Prostate gland (tissue), 2 donors: ENCODE measurements at regions not wholly inside any gene's neighbourhood (a gene's known extent, or its start where the extent isn't known, plus 50 kb on each side); places are given as distances from the start of the nearest gene placed in this dataset.

Experiments used
- CTCF ChIP-seq, 4 experiments: fragments of 200-600 bp in 2 of 4; fragments of 450-650 bp in 2 of 4; sonication (generic) in 2 of 4; IDR thresholded peaks; 1 replicate in 3 of 4; 2 replicates in 1 of 4; pipeline ENCODE4 v1.5.1; 2016 to 2019; ENCODE audit warnings: antibody characterized with exemption in 4 of 4, mild to moderate bottlenecking in 2 of 4, moderate library complexity in 2 of 4
- POLR2A ChIP-seq: fragments of 450-650 bp; IDR thresholded peaks from one replicate; pipeline ENCODE4 v1.6.1; 2016; ENCODE audit warnings: antibody characterized with exemption, mild to moderate bottlenecking
- POLR2AphosphoS5 ChIP-seq: sonication (generic); formaldehyde crosslinking; IDR thresholded peaks from one replicate; pipeline ENCODE4 v1.6.1; 2017; ENCODE audit warnings: antibody characterized with exemption

DNA sequence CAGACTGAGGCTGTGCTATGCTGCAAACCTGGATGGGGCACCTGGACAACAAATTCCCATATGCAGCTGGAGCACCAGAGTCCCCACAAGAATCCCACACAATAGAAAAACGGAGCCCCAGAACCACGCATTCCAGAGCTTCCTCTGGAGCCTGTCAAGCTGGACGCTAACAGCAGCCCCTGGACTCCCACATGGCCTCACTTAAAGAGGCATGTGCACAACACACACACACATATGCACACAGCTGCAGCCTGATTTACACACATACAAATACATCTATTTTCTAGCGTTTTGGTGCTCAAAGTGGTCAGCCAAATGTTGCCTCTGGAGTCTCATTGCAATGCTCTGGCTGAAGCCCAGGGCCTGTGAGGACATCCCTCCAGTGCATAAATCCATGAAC is 632.7 kb upstream of the ID2 start:
- TF ChIP-seq CTCF (IDR thresholded peaks at IDR 0.05) = no peak
- no peak for TF ChIP-seq POLR2A
- TF ChIP-seq POLR2AphosphoS5 = no peak
